ENCODE measurements at regions not wholly inside any gene's neighbourhood (a gene's known extent, or its start where the extent isn't known, plus 50 kb on each side); places are given as distances from the start of the nearest gene placed in this dataset.

DNA sequence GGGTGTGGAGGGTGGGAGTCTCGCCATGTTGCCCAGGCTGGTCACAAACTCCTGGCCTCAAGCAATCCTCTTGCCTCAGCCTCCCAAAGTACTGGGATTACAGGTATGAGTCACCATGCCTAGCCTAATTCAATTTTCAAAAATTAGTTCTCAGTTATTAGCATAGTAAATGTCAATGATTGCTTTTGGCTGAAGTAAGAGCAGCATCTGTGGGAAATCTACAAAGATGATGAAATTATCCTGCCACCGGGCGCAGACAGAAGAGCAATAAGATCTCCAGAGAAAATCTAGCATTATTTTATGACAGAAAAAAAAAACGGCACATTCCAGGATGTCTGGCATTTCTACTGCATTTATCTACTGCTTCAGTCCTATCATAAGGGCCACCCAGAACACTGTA is 97.9 kb upstream of the DAAM1 start:
- in situ Hi-C loops (cut with MboI; ENCODE audit: low sequenced_read_pairs): no loop called here

DNA sequence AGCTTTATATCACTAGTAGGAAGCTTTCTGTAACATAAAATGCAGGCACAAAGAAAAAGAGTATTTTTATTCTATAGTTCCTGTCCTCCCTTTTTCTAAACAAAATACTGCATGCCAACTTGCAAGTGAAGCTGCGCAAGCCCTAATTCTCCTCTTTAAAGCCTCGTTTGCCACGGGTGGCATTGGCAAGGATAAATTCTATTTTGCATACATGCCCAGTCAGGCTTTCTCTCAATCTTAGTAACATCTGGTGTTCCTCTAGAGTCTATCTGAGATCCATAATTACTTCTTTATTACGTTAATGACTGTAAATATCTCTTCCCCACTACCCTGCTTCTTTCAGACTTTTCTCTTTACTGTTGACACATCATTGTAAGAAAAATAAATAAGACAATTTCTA is 97.1 kb upstream of the DAAM1 start:
- in situ Hi-C loops (cut with MboI; ENCODE audit: low sequenced_read_pairs): no loop called here

DNA sequence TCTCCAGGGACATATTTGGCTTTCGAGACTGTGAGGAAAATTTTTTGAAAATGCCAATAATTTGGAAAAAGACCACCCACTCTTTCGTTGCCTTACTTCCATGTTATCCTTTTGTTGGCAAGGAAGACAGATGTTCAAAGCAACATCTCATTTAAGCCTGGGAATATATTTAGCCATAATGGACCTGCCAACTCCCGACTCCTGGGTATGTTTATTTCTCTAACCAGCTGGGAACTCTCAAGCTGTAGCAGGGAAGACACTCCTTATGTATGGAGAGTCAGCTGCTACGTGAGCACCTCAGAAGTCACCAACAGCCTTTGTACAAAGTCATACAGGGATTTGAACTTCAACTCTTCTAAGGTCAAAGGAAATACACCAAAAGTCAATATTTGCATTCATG is 96.5 kb upstream of the DAAM1 start:
- in situ Hi-C loops (cut with MboI; ENCODE audit: low sequenced_read_pairs): no loop called here

DNA sequence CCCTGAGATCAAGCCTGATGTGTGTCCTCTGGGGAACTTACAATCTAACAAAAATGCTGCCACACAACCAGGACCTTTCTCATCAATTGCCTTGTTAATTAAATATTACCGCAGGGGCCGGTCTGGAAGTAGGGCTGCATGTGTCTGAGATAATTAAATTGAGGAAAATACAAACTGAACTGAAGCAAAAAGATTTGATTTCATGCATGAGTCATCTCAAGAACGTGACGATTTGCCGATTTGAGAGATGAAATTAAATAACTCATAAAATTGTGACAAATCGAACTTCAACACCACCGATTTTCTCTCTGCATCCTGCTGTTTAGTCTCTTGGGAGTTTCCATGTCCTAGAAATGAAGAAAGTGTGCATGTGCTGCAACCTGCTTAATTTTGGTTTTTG is 94.6 kb upstream of the DAAM1 start:
- in situ Hi-C loops (cut with MboI; ENCODE audit: low sequenced_read_pairs): no loop called here

DNA sequence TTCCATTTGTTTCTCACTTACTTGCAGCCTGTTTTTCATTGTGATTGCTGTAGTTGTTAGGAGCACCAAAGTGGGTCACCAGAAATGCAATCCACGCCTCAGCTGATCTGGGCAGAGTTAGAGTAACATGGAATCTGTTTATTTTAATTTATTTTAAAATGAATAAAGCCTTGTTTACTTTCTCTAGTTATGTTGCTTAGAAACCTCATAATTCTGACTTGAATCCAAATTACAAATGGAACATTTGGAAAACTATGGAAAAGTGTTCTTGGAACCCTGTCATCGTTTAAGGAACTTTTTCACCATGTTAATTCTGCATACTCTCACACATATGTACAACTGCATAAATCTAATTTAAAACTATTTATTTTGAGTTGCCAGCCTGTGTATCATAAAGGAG is 92.2 kb upstream of the DAAM1 start:
- in situ Hi-C loops (cut with MboI; ENCODE audit: low sequenced_read_pairs): no loop called here

DNA sequence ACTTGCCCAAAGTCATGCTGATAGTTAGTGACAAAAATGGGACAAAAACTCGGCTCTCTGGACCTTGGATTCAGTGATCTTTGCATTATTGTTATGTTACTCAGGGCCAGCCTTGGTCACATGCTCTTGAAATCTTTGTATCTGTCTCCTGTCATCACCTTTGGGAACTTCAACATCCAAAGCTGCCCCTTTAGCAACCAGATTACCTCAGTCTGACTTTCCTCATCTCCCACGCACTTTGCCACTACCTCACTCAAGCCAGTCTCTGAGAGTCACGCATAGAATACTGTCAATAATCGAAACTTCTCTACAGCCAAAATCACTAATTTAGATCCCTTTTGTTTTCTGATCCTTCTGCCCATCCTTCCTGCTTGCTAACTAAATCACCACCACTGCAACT is 90.8 kb upstream of the DAAM1 start:
- in situ Hi-C loops (cut with MboI; ENCODE audit: low sequenced_read_pairs): no loop called here

DNA sequence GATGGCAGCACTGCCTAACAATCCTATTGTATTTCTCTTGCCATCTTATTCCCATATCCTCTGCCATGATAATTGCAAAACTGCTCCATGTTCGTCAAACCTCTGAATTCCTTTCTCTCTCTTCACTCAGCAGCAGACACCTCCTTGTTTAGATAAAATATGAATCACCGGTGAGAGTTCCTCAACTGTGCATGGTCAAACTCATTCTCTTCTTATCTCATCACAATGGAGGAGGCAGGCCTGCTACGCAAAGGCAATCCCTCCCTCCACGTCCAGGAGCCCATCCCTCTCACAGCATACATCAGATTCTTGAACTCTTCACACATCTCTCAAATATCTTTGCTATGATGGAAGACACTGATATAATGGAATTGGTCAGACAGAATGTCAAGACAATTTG is 90.1 kb upstream of the DAAM1 start:
- in situ Hi-C loops (cut with MboI; ENCODE audit: low sequenced_read_pairs): no loop called here

DNA sequence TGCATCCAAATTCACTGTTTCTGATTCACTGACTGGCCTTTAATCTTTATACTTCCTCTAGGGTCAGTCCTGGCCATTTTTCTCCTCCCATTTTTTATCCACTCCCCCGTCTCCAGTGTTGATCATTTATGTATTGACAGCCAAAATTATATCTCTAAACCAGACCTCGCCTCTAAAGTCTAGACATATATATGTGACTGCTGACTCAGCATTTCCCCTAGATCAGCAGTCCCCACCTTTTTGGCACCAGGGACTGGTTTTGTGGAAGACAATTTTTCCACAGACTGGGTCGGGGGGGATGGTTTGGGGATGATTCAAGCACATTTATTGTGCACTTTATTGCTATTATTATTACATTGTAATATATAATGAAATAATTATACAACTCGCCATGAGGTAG is 88.3 kb upstream of the DAAM1 start:
- in situ Hi-C loops (cut with MboI; ENCODE audit: low sequenced_read_pairs): no loop called here

DNA sequence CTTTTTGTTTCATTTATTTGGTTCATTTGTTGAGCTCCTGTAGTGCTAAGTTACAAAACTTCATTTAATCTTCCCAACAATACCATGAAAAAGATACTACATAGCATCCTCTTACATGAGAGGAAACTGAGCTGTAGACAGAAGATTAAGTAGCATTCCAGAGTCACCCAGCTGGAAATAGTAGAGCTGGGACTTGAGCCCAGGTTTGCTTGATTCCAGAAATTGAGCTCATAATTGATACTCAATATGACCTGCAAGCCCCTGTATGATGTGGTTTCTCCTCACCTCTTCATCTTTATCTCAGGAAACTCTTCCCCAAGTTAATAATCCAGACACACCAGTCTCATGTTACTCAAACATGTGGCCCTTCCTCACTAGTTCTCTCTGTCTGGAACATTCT is 87.0 kb upstream of the DAAM1 start:
- in situ Hi-C loops (cut with MboI; ENCODE audit: low sequenced_read_pairs): no loop called here

DNA sequence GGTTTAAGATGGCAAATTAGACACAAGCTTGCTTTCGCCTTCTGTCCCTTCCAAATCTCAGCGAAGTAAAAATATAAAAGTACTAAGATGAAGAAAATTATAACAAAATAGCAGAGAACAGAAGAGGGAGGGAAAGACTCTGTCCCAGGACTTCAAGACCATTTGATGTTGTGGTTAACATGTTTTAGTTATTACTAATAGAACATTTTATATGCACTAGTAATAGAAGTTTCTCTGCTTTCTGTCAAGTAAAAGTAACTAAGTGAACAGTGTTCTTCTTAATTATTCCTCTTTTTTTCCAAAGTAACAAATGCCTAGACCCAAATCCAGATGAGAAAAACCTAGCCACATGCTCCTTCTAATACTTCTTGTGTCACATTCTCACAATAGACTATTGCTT is 85.1 kb upstream of the DAAM1 start:
- in situ Hi-C loops (cut with MboI; ENCODE audit: low sequenced_read_pairs): no loop called here

DNA sequence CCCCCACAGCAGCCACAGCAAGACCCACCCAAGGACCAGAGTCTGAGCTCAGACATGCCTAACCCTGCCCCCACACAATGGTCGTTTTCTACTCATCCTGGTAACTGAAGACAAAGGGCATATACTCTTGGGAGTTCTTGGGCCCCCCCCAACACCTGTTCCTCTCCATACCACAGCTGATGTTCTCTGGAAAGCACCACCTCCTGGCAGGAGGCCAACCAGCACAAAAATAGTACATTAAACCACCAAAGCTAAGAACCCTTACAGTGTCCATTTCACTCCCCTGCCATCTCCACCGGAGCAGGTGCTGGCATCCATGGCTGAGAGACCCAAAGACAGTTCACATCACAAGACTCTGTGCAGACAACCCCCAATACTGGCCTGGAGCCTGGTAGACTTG is 80.6 kb upstream of the DAAM1 start:
- in situ Hi-C loops (cut with MboI; ENCODE audit: low sequenced_read_pairs): no loop called here

DNA sequence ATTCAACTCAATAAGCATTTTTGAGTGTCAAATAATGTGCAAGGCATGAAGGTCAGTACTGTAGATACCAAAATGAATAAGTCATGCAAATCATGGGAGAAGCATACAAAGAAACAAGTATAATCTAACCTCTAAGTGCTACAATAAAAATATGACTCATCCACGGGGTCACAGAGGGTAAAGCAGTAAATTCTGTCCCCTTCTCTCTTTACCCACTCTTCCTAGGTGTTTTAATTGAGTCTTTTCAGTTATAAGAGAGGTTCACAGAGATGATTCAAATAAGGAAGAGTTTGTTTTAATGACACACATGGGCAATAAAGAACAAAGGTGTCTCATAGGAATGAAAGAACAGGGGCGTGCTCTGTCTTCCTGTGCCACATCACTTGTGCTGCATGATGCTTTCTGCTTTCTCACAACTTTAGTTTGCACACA is 71.5 kb upstream of the DAAM1 start:
- in situ Hi-C loops (cut with MboI; ENCODE audit: low sequenced_read_pairs): no loop called here

DNA sequence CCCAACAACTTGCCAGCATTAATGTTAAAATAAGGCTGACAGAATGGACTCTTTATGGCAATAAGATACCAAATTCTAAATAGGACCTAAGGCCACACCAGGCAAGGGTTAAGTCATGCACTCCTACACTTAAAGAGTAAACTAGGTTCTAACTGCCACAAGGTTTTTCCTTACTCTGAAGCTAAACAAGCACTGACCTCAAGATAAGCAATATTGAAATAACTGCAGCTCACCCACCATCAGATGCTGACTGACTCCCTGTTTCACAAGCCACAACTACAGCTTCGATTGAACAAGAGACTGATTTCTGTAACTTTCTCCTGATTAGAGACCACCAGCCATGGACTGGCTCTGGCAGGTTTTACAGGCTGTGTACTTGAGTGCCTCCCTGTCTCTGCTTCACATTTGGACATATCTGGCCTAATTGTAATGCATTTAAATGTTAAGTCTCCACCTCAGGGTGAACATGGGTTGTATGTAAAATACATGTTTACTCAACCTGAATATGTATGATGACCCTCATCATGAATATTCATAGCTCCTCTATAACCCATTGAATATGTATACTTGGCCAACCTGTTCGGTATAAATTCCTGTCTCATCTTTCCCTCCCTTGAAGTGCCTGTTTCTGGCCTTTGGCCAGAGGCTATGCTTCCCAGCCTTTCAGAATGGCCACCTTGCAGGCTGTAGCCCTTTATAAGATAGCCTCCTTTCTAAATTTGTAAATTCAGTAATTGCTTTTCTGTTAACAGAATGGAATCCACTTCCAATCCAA is 70.5 kb upstream of the DAAM1 start:
- in situ Hi-C loops (cut with MboI; ENCODE audit: low sequenced_read_pairs): no loop called here

DNA sequence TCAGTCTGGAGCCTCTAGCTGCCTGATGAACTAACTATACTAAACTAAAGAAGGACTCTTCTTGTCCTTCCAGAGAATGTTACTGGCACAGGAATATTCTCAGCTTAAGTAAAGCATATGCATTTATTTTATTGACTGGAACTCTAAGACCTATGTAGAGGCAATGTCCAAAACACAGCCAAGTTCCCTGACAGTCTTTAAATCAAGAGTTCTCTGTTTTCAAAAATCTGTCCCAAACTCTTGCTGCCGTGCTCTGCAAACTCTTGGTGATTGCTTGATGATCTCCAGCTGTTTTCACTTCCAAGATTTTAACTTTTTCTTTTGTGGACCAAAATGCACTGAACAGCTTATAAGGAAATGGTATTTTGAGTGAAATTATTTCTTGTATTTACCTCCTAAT is 67.5 kb upstream of the DAAM1 start:
- in situ Hi-C loops (cut with MboI; ENCODE audit: low sequenced_read_pairs): loop anchor here (10.0 kb wide), 1 partner anchor 324 kb away; no protein-coding TSS in a partner anchor

DNA sequence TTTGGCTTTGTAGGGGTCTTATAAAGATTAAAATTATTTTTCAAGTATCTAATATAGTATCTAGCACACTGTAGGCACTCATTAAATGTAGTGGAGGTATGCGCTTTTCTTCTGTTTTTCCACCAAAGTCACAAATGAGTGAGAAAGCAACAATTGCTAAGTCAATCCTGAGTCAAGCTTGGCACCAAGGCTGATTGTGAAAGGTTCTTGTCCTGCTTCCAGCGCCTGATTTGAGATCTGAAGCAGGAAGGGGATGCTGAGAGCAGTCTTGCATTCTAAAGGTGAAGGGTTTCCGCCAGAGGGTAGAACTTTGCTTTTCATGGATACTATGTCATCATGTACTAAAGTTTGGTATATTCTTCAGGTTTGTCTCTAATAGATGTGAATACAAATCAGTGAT is 64.9 kb upstream of the DAAM1 start:
- in situ Hi-C loops (cut with MboI; ENCODE audit: low sequenced_read_pairs): loop anchor here (10.0 kb wide), 1 partner anchor 321 kb away; no protein-coding TSS in a partner anchor

DNA sequence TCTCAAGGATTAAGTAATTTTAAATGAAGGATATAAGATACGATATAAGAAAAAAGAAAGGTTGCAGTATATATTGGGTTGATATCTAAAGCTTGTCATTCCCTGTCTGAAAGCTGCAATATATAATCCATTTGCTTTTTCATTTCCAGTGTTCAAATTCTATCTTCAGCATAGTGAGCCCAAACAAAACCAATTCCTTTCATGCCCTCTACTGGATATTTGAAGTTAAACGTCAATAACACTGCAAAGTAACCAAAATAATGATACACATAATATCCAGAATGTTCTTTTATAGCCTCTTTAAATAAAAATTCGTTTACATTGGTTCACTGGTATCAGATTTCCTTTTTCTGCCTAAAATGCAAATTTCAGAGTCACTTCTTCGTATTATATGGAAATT is 64.5 kb upstream of the DAAM1 start:
- in situ Hi-C loops (cut with MboI; ENCODE audit: low sequenced_read_pairs): loop anchor here (10.0 kb wide), 1 partner anchor 321 kb away; no protein-coding TSS in a partner anchor

DNA sequence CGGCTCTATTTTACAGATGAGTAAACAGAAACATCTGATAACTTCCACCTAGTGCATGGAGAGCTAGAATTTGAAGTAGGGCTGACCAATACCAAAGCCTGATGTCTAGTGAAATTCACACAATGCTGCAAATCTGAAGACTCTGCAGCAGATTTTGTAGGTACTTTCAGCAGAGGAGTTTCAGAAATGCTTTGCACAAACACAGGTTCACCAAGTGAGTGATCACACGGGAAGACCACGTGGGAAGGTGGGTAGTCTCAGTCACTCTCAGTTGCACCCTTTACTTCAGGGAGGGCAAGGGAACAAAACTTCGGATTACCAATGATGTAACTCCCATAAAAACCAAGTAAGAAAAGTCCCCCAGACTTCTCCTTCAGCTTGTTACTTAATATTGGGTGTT is 63.3 kb upstream of the DAAM1 start:
- in situ Hi-C loops (cut with MboI; ENCODE audit: low sequenced_read_pairs): loop anchor here (10.0 kb wide), 1 partner anchor 320 kb away; no protein-coding TSS in a partner anchor

DNA sequence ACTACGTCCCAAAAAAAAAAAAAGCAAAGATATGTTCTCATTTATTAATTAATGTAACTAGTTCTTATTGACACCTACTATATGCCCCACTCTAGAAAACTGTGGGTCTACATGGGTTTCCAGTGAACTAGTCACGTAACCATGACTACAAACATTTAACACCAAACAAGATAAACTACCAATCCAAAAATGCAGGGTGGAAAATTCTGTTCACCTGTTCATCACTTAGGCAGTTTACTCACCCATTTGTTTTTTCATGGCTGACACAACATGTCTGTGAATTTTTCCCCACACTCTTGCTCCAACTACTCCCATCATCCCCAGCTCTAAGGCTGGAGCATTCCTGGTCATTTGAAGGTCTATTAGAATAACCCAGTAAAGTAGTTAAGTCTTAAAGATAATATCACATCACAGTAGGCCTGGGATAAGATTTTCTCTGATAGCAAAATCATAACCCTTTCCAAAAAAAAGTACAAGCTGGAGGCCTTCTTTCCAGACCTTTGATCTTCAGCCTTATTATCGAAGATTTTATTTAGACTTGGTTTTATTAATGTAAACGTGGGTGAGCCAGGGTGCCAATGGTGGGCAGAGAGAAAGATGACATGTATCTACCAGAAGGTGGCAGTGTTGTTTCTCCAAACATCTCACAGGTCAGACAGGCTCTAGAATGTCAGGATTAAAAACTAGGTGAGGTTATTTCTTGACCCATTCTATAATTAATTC is 61.6 kb upstream of the DAAM1 start:
- in situ Hi-C loops (cut with MboI; ENCODE audit: low sequenced_read_pairs): loop anchor here (10.0 kb wide), 1 partner anchor 318 kb away; no protein-coding TSS in a partner anchor

DNA sequence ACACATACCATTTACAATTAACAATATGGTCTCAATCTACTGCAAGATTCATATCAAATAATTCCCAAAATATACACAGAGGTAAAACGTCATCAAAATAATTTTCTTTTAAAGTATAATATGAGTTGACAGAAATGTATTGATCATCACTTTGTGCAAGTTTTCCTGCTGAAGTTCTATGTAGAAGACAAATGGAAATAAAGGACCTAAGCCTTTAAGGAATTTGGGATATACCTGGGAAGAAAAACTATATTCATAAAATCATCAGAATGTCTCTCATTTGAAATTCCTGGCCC is 61.1 kb upstream of the DAAM1 start:
- in situ Hi-C loops (cut with MboI; ENCODE audit: low sequenced_read_pairs): loop anchor here (10.0 kb wide), 1 partner anchor 317 kb away; no protein-coding TSS in a partner anchor

DNA sequence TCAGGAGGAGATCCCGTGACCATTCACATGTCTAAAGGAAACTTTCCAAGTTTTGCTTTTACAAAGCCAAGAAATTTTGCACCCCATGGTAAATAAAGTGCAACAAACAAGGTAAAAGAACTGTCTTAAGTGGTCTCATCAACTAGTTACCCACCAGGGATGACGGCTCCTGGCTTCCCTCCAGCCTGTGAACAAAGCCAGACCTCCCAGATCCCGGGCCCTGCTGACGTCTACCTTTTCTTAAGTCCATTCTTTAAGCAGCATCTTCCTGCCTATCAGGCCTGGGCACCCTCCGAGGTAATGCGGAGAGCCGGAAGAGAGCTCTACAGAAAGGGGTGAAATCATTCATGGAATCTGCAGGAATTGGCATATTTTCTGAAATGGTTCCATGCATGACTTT is 58.0 kb upstream of the DAAM1 start:
- in situ Hi-C loops (cut with MboI; ENCODE audit: low sequenced_read_pairs): no loop called here

DNA sequence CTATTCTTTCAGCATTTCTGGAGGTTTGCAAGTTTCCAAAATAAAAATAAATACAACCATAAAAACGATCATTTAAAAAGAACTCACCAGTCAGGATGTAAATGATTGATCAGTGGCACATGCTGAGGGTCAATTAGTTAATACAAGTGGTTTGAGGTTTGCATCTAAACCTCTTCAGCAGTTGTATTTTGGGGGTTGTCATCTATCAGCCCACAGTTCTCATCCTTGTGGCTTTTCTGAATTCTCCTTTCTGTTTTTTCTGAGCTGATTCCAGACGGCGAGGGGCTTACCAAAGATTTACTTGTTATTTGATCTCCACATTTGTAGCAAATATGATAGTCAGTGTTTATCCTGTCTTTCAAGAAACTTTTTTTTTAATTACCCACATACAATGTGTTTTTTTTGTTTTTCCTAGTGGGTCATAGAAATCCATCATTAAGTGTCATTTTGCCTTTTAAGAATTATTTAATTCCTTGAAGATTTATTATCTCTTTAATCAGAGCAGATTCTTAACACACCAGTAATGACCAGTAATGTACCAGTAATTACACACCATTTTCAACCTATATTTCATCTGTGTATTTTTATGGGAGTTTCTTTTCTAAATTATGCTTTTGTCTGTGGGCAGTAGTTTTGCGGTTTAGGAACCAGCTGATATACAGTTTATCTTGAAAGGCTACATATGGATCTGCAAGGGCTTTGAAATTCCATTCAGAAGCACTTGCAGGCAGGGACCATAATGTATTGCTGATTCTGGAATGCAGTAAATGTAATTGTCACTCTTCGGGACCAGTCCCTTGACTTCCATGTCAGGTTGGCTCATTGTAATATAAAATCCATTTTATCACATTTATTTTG is 56.3 kb upstream of the DAAM1 start:
- in situ Hi-C loops (cut with MboI; ENCODE audit: low sequenced_read_pairs): no loop called here

Measured in HL-60/S4 treated with phorbol 12-myristate 13-acetate at 8.2 ng/mL for 4 days and 3 days (cell line).